Fibroblast of skin of right biceps (primary cell): ENCODE measurements at regions not wholly inside any gene's neighbourhood (a gene's known extent, or its start where the extent isn't known, plus 50 kb on each side); places are given as distances from the start of the nearest gene placed in this dataset.
A peak's percentile ranks its signal among the peaks of the same experiment; 100 is the strongest.
"Not testable (repeated sequence)": the region's sequence is repeated elsewhere in the genome, so short reads cannot be mapped to it uniquely, and the experiment has no call there.

Experiments
- DNase-seq: peaks from one replicate; pipeline ENCODE4 v3.0.0-alpha.2; 2013

DNA sequence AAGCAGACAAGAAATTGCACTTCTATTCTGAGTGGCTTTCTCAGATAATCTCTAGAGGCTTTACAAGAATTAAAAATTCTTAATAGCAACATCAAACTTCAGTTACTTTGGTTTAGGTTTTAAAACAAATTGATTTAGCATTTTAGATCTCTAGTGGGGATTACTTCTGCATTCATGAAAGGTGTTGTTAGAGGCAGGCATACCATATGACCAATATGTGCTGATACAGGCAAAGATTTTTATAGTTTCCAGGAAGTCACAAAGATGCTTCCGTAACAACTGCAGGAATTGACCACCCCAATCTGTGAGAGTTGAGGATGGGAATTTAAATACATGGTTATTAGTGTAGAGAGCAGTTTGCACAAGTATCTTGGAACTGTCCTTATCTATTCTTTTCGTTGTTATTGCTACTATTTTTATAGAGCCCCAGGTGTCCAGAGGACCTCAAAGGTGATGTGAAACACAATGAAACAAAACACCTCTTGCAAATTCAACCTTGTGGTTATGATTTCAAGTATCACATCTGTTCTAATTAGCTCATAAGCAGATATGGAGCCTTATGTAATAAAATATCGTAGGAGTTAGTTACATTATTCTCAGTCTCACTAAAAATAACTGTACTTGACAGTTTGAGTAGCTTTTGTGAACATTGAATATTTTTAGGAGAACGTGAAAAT, 512.7 kb upstream of the ADGRL4 start:
- DNase-seq: no peak

DNA sequence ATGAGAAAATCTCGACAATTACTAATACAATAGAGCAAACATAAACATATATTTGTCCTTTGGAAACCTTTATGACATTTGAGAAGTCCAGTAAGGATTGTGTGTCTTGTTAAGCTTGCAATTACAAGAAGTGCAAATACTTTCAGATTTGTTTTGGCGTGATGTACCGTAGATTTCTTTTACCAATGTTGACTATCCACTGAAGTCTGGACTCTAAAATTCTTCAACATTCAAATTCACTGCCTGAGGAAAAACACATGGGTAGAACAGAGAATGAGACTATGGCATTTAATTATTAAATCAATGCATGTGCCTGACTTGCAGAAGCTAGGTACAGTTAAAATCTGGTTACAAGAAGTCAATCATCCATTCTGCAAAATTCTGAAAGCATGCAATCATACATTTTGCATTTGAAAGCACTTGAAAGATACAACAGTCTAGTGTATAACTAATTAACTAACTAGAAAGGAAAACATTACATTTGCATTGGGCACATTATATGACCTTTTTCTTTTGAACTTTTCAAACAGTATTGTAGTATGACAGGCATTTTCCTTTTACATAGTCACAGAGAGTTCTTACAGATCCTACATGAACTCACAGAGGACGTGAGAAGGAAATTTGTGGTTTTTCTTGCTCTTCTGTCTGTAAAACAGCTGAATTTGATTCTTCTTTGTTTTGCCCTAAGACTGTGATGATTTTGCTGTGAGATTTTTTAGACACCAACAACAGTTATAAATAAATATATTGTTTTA, 511.1 kb upstream of the ADGRL4 start:
- no peak for DNase-seq

DNA sequence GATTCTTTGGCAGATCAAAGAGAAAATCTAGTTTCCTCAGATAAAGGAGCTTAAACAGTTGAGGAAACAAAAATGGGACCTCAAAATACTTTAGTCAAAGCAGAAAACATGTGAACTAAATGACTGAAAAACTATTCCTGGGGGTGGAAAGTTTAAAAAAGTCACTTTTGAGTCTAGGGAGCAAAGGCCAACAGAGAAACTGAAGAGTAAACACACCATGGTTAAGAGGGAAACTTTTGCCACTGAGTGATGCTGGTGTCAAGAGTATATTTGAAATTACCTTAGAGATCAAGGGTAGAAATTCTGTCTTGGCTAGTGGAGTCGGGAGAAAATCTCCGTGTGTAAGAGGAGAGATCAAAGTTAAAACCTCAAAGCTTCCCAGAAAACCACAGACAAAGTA, 501.2 kb upstream of the ADGRL4 start:
- DNase-seq: no peak

DNA sequence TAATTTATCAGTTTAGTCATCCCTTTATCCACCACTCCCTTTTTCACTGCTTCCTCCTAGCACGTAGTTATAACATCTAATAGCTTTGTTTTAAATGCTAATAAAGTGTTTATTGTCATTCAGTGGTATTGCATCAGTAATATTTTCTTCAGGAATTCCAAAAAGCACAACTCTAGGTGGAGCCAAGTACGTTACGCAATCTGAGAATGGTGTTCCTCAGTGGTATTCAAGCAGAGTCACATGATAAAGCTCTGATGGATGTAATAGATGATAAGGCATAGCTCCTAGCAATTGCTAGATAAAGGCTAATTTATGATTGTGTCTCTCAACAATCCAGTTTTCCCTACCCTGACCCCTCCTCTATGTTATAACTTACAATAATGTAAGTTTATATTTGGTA, 494.6 kb upstream of the ADGRL4 start:
- DNase-seq: peak; percentile 7

DNA sequence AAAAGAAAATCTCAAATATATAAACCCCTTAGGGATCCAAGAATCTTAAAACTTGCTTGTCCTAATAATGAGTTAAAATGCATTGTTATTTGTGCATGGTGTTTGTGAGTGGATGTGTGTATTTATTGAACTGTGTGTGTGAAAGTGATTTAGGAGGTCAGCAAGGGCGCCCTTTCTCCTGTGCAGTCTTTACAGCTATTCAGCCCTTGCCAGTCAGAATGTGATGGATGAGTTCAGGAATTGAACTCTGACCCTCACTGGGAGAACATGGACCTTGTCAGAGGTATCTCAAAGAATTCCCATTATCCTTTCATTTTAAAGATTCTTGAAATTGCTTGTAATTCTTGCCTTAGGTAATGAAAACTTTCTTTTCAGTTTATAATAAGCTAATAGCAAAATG, 493.0 kb upstream of the ADGRL4 start:
- DNase-seq: no peak

DNA sequence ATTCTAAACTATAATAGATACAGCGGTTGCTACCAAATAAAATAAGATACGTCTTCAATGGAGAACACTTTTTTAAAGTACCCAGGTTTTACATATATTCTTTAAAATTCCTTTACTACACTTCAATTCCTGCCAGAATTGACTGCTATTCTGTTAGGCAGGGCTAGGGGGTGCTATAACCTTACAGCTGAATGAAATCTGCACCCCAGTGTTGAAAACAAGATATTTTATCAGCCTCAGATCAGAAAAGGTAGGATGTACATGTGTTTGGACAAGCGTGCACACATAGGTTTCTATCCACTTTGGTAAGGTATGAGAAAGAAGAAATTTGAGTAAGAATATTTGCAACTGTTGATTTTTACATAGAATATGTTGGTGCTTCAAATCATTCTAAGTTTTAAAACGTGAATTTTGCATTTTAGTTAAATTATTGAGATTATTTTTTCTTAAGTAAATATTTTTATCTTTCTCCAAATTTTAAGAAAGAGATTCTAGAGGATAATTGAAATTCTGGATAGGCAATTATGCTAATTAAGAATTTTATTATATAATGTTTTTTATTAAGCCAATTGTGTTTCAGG, 490.8 kb upstream of the ADGRL4 start:
- DNase-seq: peak; percentile 34

DNA sequence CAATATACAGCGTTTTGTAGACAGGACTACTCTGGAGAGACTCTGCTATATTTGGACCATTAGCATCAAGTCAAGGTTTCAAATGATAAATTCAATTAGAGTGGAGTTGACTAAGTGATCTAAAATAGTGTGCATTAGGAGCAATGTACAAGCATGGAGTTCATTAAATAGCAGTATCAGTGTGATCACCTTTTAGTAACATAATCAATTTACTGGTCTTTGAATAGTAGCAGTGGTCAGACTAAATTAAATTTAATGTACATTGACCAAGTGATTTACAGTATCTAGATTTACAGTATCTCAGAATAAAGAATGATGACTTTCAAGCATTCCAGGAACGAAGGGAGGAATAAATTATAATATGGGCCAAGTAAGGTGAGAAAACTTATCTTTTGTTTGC, 489.6 kb upstream of the ADGRL4 start:
- DNase-seq: no peak

DNA sequence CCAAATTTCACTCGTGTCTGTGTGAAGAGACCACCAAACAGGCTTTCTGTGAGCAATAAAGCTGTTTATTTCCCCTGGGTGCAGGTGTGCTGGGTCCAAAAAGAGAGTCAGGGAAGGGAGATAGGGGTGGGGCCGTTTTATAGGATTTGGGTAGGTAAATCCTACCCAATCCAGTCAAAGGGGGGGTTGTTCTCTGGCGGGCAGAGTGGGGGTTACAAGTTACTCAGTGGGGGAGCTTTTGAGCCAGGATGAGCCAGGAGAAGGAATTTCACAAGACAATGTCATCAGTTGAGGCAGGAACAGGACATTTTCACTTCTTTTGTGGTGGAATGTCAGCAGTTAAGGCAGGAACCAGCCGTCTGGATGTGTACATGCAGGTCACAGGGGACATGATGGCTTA, 487.2 kb upstream of the ADGRL4 start:
- not testable (repeated sequence) for DNase-seq

DNA sequence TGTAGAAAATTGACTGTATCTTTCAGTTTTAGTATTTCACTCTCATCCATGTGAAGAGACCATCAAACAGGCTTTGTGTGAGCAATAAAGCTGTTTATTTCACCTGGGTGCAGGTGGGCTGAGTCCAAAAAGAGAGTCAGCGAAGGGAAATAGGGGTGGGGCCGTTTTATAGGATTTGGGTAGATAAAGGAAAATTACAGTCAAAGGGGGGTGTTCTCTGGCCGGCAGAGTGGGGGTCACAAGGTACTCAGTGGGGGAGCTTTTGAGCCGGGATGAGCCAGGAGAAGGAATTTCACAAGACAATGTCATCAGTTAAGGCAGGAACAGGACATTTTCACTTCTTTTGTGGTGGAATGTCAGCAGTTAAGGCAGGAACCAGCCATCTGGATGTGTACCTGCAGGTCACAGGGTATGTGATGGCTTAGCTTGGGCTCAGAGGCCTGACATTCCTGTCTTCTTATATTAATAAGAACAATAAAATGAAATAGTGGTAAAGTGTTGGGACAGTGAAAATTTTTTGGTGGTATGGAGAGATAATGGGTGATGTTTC, 482.1 kb upstream of the ADGRL4 start:
- DNase-seq: not testable (repeated sequence)

DNA sequence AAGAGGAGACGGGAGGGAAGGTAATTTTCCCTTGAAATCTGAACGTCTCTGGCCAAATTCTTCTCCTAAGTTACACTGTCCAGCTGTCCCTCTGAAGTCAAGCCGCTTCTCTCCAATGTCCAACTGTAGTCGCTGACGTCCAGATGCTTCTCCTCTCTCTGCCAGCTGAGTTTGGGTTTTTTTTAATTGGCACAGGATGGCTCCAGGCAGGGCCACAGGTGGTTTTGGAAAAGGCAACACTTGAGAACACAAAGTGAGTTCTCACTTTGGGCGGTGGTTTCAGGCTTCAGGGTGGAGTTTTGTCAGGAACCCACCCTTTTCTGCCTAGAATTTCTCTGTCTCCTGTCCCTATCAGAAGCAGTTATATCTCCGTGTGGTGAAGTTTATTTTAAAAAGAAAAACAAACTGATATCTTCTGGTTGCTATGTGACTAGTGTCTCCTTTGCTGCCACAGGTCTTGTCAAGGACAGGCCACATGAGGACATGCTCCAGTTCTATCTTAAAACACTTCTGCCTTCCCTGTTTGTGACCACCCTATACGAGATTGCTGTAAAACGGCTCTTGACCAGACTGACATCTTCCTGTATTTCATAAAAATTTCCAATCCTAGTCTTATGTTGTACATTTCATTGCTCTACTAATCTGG, 472.3 kb upstream of the ADGRL4 start:
- no peak for DNase-seq

DNA sequence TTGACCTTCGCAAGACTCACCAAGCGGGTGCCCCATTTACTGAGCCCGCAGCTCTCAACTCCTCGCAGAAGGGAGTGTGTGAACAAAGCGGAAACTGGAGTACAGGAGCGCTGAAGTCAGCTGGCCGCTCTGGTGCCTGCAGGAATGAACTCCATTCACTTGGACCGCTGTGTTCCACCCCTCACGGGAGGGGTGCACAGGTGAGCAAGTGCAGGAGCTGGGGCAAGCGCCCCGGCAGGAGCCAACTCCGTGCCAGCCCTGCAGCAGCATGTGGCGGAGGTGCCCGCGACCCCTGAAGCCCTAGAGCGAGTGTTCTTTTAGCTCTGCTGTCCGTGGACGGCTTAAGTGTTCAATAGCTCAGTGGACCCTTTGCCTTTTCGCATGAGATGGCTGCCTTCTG, 471.6 kb upstream of the ADGRL4 start:
- DNase-seq: no peak

DNA sequence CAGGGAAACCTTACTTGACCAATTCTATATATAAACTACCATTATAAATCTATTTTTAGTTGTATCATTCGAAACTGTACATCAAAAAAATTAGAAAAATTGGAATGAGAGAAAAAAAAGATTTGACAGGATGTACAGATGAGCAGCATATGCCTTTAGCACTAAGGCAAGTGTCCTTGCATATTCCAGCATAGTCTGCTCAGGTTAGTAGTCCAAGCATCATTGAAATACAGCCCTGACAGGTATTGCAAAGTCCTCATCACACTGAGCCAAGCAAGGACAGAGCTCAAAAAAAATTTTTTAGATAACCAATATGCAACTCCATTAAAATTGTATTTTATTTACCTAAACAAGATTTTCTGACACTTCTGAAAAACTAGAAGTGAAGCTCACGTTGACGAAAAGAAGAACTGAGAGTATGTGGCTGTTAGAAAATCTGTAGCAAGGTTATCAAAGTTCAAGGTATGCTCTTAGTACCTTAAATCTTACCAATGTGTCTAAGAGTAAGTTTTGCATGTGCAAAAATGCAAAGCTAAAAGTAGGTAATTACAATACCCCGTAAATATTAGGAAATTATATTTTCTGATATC, 465.6 kb upstream of the ADGRL4 start:
- no peak for DNase-seq

DNA sequence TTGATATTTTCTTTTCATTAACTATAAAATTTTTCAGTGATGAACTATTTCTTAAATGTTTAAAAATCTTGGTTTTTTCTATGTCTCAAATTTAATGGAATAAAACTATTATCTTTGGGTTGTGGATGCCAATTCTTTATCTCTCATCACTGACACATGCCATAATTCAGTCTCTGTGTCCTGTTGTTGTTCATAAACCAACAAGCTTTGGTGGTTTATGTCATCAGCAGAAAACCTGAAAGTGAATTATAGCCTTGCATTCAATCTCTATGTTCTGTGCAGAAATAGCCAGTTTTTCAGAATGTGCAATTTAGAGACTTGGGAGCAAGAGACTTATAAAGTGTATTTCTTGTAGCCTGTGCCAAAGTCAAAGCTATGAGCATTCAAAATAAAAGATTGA, 462.6 kb upstream of the ADGRL4 start:
- DNase-seq: no peak

DNA sequence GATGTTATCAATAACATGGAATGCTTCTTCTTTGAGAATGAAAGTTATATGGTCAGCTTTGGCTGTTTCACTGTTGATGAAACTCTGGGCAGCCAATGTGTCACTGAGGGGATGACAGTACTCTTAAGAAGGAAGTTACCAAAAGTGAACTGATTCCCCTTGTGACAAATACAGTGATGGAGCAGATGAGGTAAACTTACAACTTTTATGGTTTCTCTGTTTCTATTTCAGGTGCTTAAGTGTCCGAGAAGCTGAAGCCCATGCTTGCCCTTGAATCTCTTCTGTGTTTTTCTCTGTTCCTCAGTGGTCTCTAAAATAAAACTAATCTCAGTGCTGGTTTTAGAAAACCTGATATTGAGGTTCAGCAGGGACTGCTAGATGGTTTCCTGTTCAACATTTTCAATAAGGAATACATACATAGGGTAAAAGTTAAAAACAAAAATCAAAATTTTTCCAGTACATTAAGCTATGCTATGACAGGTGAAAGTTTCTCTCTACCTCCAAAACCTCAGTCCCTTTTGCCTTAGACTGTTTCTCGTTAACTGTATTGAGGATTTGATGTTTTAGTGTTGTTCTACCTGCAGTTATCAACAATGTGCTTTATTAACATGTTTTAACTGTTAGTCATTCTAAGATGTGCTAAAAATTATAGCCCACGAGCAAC, 454.4 kb upstream of the ADGRL4 start:
- DNase-seq: no peak

DNA sequence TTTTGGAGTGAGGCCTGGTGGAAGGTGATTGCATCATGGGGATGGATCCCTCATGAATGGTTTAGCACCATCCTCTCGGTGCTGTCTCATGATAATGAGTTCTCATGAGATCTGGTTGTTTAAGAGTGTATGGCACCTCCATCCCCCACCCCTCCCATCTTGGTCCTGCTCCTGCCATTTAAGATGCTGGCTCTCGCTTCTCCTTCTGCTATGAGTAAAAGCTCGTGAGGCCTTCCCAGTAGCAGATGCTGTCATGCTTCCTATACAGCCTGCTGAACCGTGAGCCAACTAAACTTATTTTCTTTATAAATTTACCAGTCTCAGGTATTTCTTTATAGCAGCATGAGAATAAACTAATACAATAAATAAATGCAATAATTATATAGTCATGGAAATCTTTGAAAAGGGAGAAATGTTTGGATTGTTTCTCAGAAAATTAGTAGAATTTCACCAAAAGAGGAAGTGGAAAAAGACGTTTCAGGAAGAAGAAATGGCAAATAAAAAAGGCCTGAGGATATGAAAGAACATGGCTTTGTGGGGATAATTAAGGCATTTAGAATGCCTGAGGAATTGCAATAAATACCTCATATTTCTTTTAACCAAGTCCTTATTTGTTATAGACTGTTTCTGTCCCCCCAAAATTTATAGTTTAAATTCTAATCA, 451.2 kb upstream of the ADGRL4 start:
- DNase-seq: no peak

DNA sequence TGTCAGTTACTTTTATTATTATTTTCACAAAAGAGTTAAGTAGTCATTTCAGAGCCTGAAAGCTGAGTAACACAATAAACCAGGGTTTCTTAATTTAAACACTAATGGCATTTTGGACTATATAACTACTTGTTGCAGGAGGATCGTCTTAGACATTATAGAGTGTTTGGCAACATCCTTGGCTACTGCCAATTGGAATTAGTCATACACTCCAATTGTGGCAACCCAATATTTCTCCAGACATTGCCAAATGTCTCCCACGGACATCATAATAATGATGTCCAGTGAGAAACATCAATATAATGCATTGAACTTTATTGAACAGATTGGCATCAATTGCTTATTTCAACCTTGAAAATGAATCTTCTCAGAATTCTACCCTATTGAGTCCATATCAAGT, 441.9 kb upstream of the ADGRL4 start:
- no peak for DNase-seq

DNA sequence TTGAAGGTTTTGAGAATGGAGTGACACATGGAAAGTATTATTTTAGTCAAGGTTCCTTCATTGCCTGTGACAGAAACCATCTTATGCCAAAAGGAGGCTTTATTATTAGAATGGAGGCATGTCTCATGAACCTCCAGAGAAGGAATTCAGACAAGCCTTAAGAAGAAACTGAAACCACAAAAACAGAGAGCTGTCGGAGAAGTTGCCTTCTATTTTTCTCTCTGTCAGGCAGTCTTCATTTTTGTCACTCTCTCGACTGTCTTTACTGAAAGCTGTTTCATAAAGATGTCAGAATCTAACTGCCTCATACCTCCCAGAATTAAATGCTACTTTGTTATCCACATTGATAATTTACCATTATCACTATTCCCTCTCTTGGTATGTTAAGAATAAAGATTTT, 434.7 kb upstream of the ADGRL4 start:
- DNase-seq: no peak

DNA sequence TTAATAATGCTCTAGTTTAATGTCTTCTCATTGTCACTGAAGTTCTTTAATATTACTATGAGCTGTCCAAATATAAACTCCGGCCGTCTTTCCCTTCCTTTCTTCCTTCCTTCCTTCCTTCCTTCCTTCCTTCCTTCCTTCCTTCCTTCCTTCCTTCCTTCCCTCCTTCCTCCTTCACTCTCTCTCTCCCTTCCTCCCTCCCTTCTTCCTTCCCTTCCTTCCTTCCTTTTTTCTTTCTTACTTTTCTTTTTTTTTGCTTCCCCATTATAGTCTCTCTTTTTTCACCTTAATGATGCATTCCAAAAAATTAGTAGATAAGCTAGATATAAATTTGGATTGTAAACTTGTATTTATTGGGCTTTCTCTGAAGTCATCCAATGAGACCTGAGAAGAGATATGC, 431.0 kb upstream of the ADGRL4 start:
- no peak for DNase-seq

DNA sequence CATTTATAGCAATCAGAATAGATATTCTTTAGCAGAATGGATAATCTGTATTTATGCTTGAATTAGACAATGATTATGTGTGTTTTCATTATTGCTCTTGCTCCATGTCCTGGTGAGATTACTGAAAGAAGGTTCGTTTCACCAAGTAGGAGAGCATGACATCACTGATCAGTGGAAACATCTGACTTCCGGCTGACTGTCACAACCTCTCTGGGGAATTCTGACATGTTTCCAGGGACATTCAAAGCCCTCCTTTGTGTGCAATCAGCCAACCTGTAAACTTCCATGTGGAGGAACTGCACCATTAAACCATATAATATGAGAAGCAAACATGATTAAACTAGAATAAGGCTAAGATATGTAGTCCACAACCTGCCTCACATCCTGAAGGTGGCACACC, 424.8 kb upstream of the ADGRL4 start:
- no peak for DNase-seq

DNA sequence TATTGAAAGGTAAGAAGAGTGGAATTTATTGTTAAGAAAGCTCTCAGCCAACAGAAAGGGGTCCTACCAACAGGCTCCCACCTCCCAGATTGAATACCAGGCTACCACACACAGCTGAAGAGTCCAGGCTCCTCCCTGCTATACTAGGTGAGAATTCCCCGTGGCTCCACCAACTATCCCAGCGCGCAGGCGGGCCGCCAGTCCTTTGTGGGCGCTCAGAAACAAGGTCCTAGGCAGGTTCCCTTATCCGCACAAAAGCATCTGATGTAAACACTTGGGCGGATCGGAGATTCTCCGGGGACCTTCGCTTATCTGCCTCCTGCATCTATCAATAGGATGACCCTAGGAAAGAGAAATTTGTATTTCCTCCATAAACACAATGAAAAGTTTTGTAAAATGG, 423.9 kb upstream of the ADGRL4 start:
- no peak for DNase-seq

DNA sequence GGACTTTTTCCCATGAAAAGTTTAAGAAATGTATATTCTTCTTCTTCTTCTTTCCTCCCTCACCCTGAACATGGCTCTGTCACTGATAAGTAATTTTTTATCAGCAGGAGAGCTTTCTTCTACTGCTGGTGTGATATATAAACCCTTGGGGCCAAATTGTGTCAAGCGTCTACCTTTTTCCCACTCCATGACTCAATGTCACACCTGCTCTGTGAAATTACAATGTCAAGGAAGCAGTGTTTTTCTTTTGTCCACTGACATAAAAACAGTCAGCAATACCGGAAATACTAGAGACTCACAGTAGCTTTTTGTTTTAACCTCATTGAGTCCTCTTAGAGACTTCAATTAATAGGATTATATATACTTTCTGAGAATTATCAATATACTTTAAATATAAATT, 416.2 kb upstream of the ADGRL4 start:
- DNase-seq: no peak

DNA sequence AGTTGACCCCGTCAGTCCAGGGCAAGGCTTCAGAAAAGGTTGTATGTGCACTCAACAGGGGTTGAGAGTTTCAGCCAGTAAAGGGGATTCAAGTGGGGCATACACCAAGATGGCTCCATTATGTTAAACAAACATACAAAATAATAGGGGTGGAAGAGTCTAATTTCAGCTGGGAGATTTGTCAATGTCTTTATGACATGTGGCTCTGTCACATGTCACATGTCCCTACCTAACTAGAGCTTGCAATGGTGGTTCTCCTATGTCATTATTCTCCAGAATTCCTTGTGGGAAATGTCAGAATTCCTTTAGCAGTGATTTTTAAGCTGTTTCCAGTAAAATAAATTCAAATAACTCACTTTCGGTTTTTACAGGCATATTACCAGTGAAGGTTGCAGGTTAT, 392.0 kb upstream of the ADGRL4 start:
- no peak for DNase-seq
